ENCODE measurements at regions not wholly inside any gene's neighbourhood (a gene's known extent, or its start where the extent isn't known, plus 50 kb on each side); places are given as distances from the start of the nearest gene placed in this dataset.
"Not testable (repeated sequence)": the region's sequence is repeated elsewhere in the genome, so short reads cannot be mapped to it uniquely, and the experiment has no call there.

GRCh38 chr22:10526079-10526478 is 5001.9 kb upstream of the OR11H1 start:
- DNase-seq (ENCODE audit: low spot score in 2 of 2): not testable (repeated sequence)
- WGBS, 2 donors: 69 to 100% methylated on average over 1 to 22 of the region's 54 CpGs

GRCh38 chr22:10531141-10531540 is 4996.9 kb upstream of the OR11H1 start:
- not testable (repeated sequence) for DNase-seq (ENCODE audit: low spot score in 2 of 2); H3K4me1 ChIP-seq; H3K27ac ChIP-seq; H3K4me3 ChIP-seq; H3K36me3 ChIP-seq; H3K9me3 ChIP-seq; H3K27me3 ChIP-seq
- no CpG with 5 or more reads among the region's 4 CpGs for WGBS, 2 donors

More at GRCh38 chr22:10526079-10526478, 5001.9 kb upstream of the OR11H1 start:
- H3K4me1 ChIP-seq, H3K36me3 ChIP-seq, H3K4me3 ChIP-seq, H3K9me3 ChIP-seq, H3K27ac ChIP-seq, H3K27me3 ChIP-seq: not testable (repeated sequence)

- not testable (repeated sequence) for DNase-seq (ENCODE audit: low spot score in 2 of 2); H3K36me3 ChIP-seq; H3K9me3 ChIP-seq; H3K27ac ChIP-seq; H3K27me3 ChIP-seq; H3K4me3 ChIP-seq; H3K4me1 ChIP-seq
- 81 to 82% methylated on average over 28 to 42 of the region's 42 CpGs for WGBS, 2 donors
Observed at GRCh38 chr22:10572531-10572930, 4955.5 kb upstream of the OR11H1 start.

- H3K36me3 ChIP-seq; DNase-seq (ENCODE audit: low spot score in 2 of 2); H3K4me3 ChIP-seq; H3K9me3 ChIP-seq; H3K4me1 ChIP-seq; H3K27me3 ChIP-seq; H3K27ac ChIP-seq: not testable (repeated sequence)
- no CpG with 5 or more reads among the region's 2 CpGs for WGBS, 2 donors
Observed at GRCh38 chr22:10601071-10601470, 4926.9 kb upstream of the OR11H1 start.

- not testable (repeated sequence) for H3K27ac ChIP-seq; H3K4me1 ChIP-seq; DNase-seq (ENCODE audit: low spot score in 2 of 2); H3K9me3 ChIP-seq; H3K4me3 ChIP-seq; H3K36me3 ChIP-seq; H3K27me3 ChIP-seq
- no CpG with 5 or more reads among the region's 15 CpGs for WGBS, 2 donors
Observed at GRCh38 chr22:10631961-10632360, 4896.0 kb upstream of the OR11H1 start.

GRCh38 chr22:10635341-10635740 is 4892.7 kb upstream of the OR11H1 start:
- not testable (repeated sequence) for H3K4me1 ChIP-seq; H3K4me3 ChIP-seq; DNase-seq (ENCODE audit: low spot score in 2 of 2); H3K9me3 ChIP-seq; H3K36me3 ChIP-seq; H3K27me3 ChIP-seq; H3K27ac ChIP-seq
- WGBS, 2 donors: no CpG with 5 or more reads among the region's 3 CpGs

GRCh38 chr22:10662818-10663217 is 4865.2 kb upstream of the OR11H1 start:
- not testable (repeated sequence) for H3K36me3 ChIP-seq; H3K4me3 ChIP-seq; H3K4me1 ChIP-seq; DNase-seq (ENCODE audit: low spot score in 2 of 2); H3K9me3 ChIP-seq; H3K27ac ChIP-seq; H3K27me3 ChIP-seq
- 60 to 71% methylated on average over 7 to 14 of the region's 14 CpGs for WGBS, 2 donors

- not testable (repeated sequence) for H3K27me3 ChIP-seq; H3K4me1 ChIP-seq; H3K4me3 ChIP-seq; H3K36me3 ChIP-seq; H3K27ac ChIP-seq; H3K9me3 ChIP-seq; DNase-seq (ENCODE audit: low spot score in 2 of 2)
- 31 to 36% methylated on average over 6 of the region's 6 CpGs for WGBS, 2 donors
Observed at GRCh38 chr22:10673065-10673464, 4854.9 kb upstream of the OR11H1 start.

- H3K9me3 ChIP-seq; H3K36me3 ChIP-seq; H3K27me3 ChIP-seq; H3K27ac ChIP-seq; H3K4me3 ChIP-seq; DNase-seq (ENCODE audit: low spot score in 2 of 2); H3K4me1 ChIP-seq: not testable (repeated sequence)
- 17 to 18% methylated on average over 3 of the region's 3 CpGs for WGBS, 2 donors
Observed at GRCh38 chr22:10678720-10679119, 4849.3 kb upstream of the OR11H1 start.

- 57 to 78% methylated on average over 1 of the region's 2 CpGs for WGBS, 2 donors
- not testable (repeated sequence) for H3K4me1 ChIP-seq; H3K27me3 ChIP-seq; H3K27ac ChIP-seq; H3K4me3 ChIP-seq; DNase-seq (ENCODE audit: low spot score in 2 of 2); H3K9me3 ChIP-seq; H3K36me3 ChIP-seq
Observed at GRCh38 chr22:10685436-10685835, 4842.6 kb upstream of the OR11H1 start.

- not testable (repeated sequence) for H3K4me1 ChIP-seq, H3K27ac ChIP-seq, H3K36me3 ChIP-seq, H3K4me3 ChIP-seq, H3K9me3 ChIP-seq, H3K27me3 ChIP-seq
- peak in 1 of 2 donors; percentile 7 for DNase-seq (ENCODE audit: low spot score in 2 of 2)
- 42 to 55% methylated on average over 3 to 4 of the region's 4 CpGs for WGBS, 2 donors
Observed at GRCh38 chr22:10687256-10687655, 4840.7 kb upstream of the OR11H1 start.

GRCh38 chr22:10698836-10699235 is 4829.2 kb upstream of the OR11H1 start:
- not testable (repeated sequence) for H3K27me3 ChIP-seq; H3K27ac ChIP-seq; H3K4me1 ChIP-seq; H3K4me3 ChIP-seq; DNase-seq (ENCODE audit: low spot score in 2 of 2); H3K9me3 ChIP-seq; H3K36me3 ChIP-seq
- 68 to 80% methylated on average over 45 of the region's 45 CpGs for WGBS, 2 donors

GRCh38 chr22:10699301-10700097 is 4828.5 kb upstream of the OR11H1 start:
- not testable (repeated sequence) for H3K27me3 ChIP-seq; H3K27ac ChIP-seq; DNase-seq (ENCODE audit: low spot score in 2 of 2); H3K4me3 ChIP-seq; H3K4me1 ChIP-seq; H3K9me3 ChIP-seq; H3K36me3 ChIP-seq
- 76 to 80% methylated on average over 57 to 74 of the region's 80 CpGs for WGBS, 2 donors

- H3K27ac ChIP-seq; DNase-seq (ENCODE audit: low spot score in 2 of 2); H3K4me1 ChIP-seq; H3K9me3 ChIP-seq; H3K27me3 ChIP-seq; H3K4me3 ChIP-seq; H3K36me3 ChIP-seq: not testable (repeated sequence)
- 72 to 96% methylated on average over 3 of the region's 3 CpGs for WGBS, 2 donors
Observed at GRCh38 chr22:10708175-10708574, 4819.8 kb upstream of the OR11H1 start.

Measured in tibial nerve (tissue), 4 donors.